Prostate gland (tissue), 2 donors: ENCODE measurements at regions not wholly inside any gene's neighbourhood (a gene's known extent, or its start where the extent isn't known, plus 50 kb on each side); places are given as distances from the start of the nearest gene placed in this dataset.

ENCODE experiments used
- CTCF ChIP-seq, 4 experiments: fragments of 200-600 bp in 2 of 4; fragments of 450-650 bp in 2 of 4; sonication (generic) in 2 of 4; IDR thresholded peaks; 1 replicate in 3 of 4; 2 replicates in 1 of 4; pipeline ENCODE4 v1.5.1; 2016 to 2019; ENCODE audit warnings: antibody characterized with exemption in 4 of 4, mild to moderate bottlenecking in 2 of 4, moderate library complexity in 2 of 4
- POLR2A ChIP-seq: fragments of 450-650 bp; IDR thresholded peaks from one replicate; pipeline ENCODE4 v1.6.1; 2016; ENCODE audit warnings: antibody characterized with exemption, mild to moderate bottlenecking
- POLR2AphosphoS5 ChIP-seq: sonication (generic); formaldehyde crosslinking; IDR thresholded peaks from one replicate; pipeline ENCODE4 v1.6.1; 2017; ENCODE audit warnings: antibody characterized with exemption

- no peak for TF ChIP-seq POLR2A
- no peak for TF ChIP-seq CTCF (IDR thresholded peaks at IDR 0.05)
- TF ChIP-seq POLR2AphosphoS5: no peak
These were observed 572.4 kb downstream of the UQCRFS1 start for GRCh38 chr19:28640506-28640905.
